HepG2 (cell line): ENCODE measurements at regions not wholly inside any gene's neighbourhood (a gene's known extent, or its start where the extent isn't known, plus 50 kb on each side); places are given as distances from the start of the nearest gene placed in this dataset.

Source experiments
- HMGA1 ChIP-seq: sonication (generic); formaldehyde crosslinking; conservative IDR thresholded peaks from 2 replicates; pipeline ENCODE4 v1.4.0; 2020; ENCODE audit warnings: missing genetic modification reagents
- IRF1 ChIP-seq: sonication (generic); formaldehyde crosslinking; IDR thresholded peaks from 2 replicates; pipeline ENCODE4 v1.4.0; 2020; ENCODE audit warnings: low read depth, mild to moderate bottlenecking, missing genetic modification reagents
- KAT2B ChIP-seq: fragments of 150-350 bp; IDR thresholded peaks from 2 replicates; pipeline ENCODE4 v1.6.1; 2014; ENCODE audit warnings: low read depth, low read length, borderline replicate concordance
- NFAT5 ChIP-seq: sonication (generic); formaldehyde crosslinking; IDR thresholded peaks from 2 replicates; pipeline ENCODE4 v1.4.0; 2020; ENCODE audit warnings: missing genetic modification reagents
- PREB ChIP-seq: sonication (generic); formaldehyde crosslinking; IDR thresholded peaks from 2 replicates; pipeline ENCODE4 v1.4.0; 2020; ENCODE audit warnings: missing genetic modification reagents
- RFXANK ChIP-seq: IDR thresholded peaks from 2 replicates; pipeline ENCODE4 v1.6.1; 2016
- TRAFD1 ChIP-seq: sonication (generic); formaldehyde crosslinking; IDR thresholded peaks from 2 replicates; pipeline ENCODE4 v1.5.1; 2020; ENCODE audit warnings: missing genetic modification reagents, mild to moderate bottlenecking, borderline replicate concordance
- ZC3H13 ChIP-seq: sonication (generic); formaldehyde crosslinking; IDR thresholded peaks from 2 replicates; pipeline ENCODE4 v1.8.1; 2023; ENCODE audit warnings: mild to moderate bottlenecking, missing genetic modification reagents, moderate library complexity
- ZNF773 ChIP-seq: sonication (generic); formaldehyde crosslinking; IDR thresholded peaks from 2 replicates; pipeline ENCODE4 v1.4.0; 2020; ENCODE audit warnings: missing genetic modification reagents, borderline replicate concordance

GRCh38 chr4:134773497-134774000 is 572.0 kb upstream of the PABPC4L start (continued):
- TF ChIP-seq IRF1 (CRISPR knock-in tag) = no peak
- TF ChIP-seq NFAT5 = no peak
- no peak for TF ChIP-seq PREB (CRISPR knock-in tag)
- TF ChIP-seq RFXANK (CRISPR knock-in tag) = no peak
- TF ChIP-seq KAT2B = no peak
- TF ChIP-seq HMGA1 (CRISPR knock-in tag) = no peak
- TF ChIP-seq TRAFD1 = no peak
- TF ChIP-seq ZC3H13 (CRISPR knock-in tag) = no peak
- no peak for TF ChIP-seq ZNF773 (CRISPR knock-in tag)
